ENCODE measurements at regions not wholly inside any gene's neighbourhood (a gene's known extent, or its start where the extent isn't known, plus 50 kb on each side); places are given as distances from the start of the nearest gene placed in this dataset.

GRCh38 chr1:245087723-245088122, 67.1 kb upstream of the KIF26B start:
- peaks cover 6% of the 10 kb centered on the region; the same call in 1 of the 3 replicates for H3K9me3 Mint-ChIP-seq
- H3K27me3 ChIP-seq (ENCODE audit: insufficient read depth): no peaks in the 10 kb centered on the region

More at GRCh38 chr1:245087723-245088122, 67.1 kb upstream of the KIF26B start:
- H3K79me2 ChIP-seq (replicated peaks; ENCODE audit: insufficient read depth): no peaks in the 10 kb centered on the region
- Mint-ChIP-seq H3K27me3 (ENCODE audit: insufficient read depth, low read depth, poor library complexity) (no peaks in the 10 kb centered on the region), H3K27ac (no peak overlapping the region), H3K4me1 (no peaks in the 10 kb centered on the region), H3K36me3 (ENCODE audit: low read depth) (peaks cover 12% of the 10 kb centered on the region), H3K4me3 (no peak overlapping the region)
- no peaks in the 10 kb centered on the region for H3F3A ChIP-seq (replicated peaks; ENCODE audit: low read depth)
- no peaks in the 10 kb centered on the region; the same call in 1 of the 2 replicates for H4K20me1 ChIP-seq (replicated peaks; ENCODE audit: insufficient read depth)
- H3K27ac ChIP-seq (ENCODE audit: low read depth): no peak overlapping the region
- H3K4me1 ChIP-seq (ENCODE audit: insufficient read depth): no peaks in the 10 kb centered on the region
- TF ChIP-seq REST (IDR thresholded peaks at IDR 0.05; ENCODE audit: unreplicated experiment) (no peak), ETS1 (IDR thresholded peaks at IDR 0.05) (no peak), POLR2AphosphoS5 (IDR thresholded peaks at IDR 0.05; ENCODE audit: low read depth) (no peak), EZH2phosphoT487 (IDR thresholded peaks at IDR 0.05; ENCODE audit: unreplicated experiment) (no peak), NANOG (IDR thresholded peaks at IDR 0.05; ENCODE audit: borderline replicate concordance) (no peak), JUNB (IDR thresholded peaks at IDR 0.05; ENCODE audit: unreplicated experiment) (no peak), ZNF331 (CRISPR knock-in tag; IDR thresholded peaks at IDR 0.05; ENCODE audit: low read depth) (no peak), CREB1 (CRISPR knock-in tag; IDR thresholded peaks at IDR 0.05; ENCODE audit: low read depth) (no peak), STAT1 (IDR thresholded peaks at IDR 0.05; ENCODE audit: unreplicated experiment) (no peak), EZH2 (IDR thresholded peaks at IDR 0.05; ENCODE audit: low read depth, unreplicated experiment) (no peak), CTCF (conservative IDR thresholded peaks at IDR 0.05; ENCODE audit: low read depth in 2 of 2) (no peak)
- no peak overlapping the region for H2AFZ ChIP-seq
- H3K9me2 ChIP-seq (ENCODE audit: insufficient read depth): no peaks in the 10 kb centered on the region
- peaks cover 3% of the 10 kb centered on the region for H3K36me3 ChIP-seq (ENCODE audit: insufficient read depth)
- H3K4me2 ChIP-seq: no peak overlapping the region
- DNase-seq (ENCODE audit: low spot score) (no peak), ATAC-seq (no peak)
- no peak overlapping the region for H3K4me3 ChIP-seq
